Fibroblast of lung (primary cell): ENCODE measurements at regions not wholly inside any gene's neighbourhood (a gene's known extent, or its start where the extent isn't known, plus 50 kb on each side); places are given as distances from the start of the nearest gene placed in this dataset.

Source experiments
- CTCF ChIP-seq, 2 donors: IDR thresholded peaks in 1 of 2; conservative IDR thresholded peaks in 1 of 2; 1 replicate in 1 of 2; 2 replicates in 1 of 2; pipeline ENCODE4 v1.5.1; 2011 to 2012; ENCODE audit warnings: low read length in 2 of 2, control low read depth in 1 of 2, inconsistent platforms in 1 of 2, low read depth in 1 of 2, mild to moderate bottlenecking in 1 of 2
- EZH2 ChIP-seq: IDR thresholded peaks from 2 replicates; pipeline ENCODE4 v1.5.1; 2012; ENCODE audit warnings: low read length, control low read depth, mild to moderate bottlenecking; ENCODE audit errors: missing control alignments

GRCh38 chr1:29890201-29890959, 654.1 kb downstream of the PTPRU start:
- no peak for TF ChIP-seq CTCF (conservative IDR thresholded peaks at IDR 0.05 in 1 of 2, IDR thresholded peaks at IDR 0.05 in 1 of 2; ENCODE audit: low read depth in 1 of 2, low read length in 2 of 2)
- no peak for TF ChIP-seq EZH2
